ENCODE measurements at regions not wholly inside any gene's neighbourhood (a gene's known extent, or its start where the extent isn't known, plus 50 kb on each side); places are given as distances from the start of the nearest gene placed in this dataset.

GRCh38 chr1:95668165-95668564 is 434.2 kb downstream of the RWDD3 start:
- TF ChIP-seq CTCF (IDR thresholded peaks at IDR 0.05) (no peak), POLR2A (IDR thresholded peaks at IDR 0.05) (no peak)
